AG09319 (cell line): ENCODE measurements at regions not wholly inside any gene's neighbourhood (a gene's known extent, or its start where the extent isn't known, plus 50 kb on each side); places are given as distances from the start of the nearest gene placed in this dataset.

ENCODE experiments used
- DNase-seq: peaks from one replicate; pipeline ENCODE4 v3.0.0-alpha.2; 2010; ENCODE audit warnings: low read depth; ENCODE audit errors: extremely low read depth
- CTCF ChIP-seq: IDR thresholded peaks from 2 replicates; pipeline ENCODE4 v1.5.1; 2011; ENCODE audit warnings: low read depth, mild to moderate bottlenecking, inconsistent platforms, low read length, moderate library complexity

DNA sequence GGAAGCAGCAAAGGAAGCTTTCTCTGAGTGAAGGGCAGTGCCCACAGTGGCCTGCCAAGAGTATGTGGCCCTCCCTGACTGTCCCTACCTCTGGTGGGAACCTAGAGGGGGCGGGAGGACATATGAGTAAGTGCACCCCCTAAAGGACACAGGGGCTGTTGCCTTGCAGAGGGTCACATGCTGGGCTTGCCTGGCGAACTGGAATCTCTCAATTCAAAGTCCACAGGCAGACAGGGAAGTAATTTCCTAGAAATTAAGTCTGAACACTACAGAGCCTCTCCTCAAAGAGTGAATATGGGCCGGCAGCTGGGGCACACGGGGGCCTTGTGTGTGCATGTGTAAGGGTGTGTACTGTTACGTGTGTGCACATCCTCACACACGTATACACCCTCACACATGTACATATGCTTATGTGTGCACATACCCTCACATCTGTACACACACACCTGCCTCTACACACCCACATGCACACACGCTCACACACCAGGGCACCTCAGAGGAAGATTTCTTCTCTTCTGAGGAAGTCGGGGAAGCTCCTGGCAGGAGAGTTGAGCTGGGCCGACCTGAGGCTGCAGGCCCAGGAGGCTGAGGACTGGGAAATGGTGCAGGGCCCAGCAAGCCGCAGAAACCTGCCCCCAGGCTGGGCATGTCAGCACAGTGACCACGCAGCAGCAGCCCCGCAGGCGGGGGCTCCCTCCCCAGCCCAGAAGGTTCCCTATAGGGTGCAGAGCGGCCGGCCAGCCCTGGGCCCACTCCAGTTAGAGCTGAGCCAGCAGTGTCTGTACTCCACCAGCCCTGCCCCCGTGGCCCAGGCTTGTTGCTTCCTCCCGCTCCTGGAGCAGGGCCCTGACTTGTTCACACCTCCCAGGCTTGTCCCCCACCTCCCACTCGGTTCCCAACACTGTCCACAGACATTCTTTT lies 77.4 kb upstream of the TAF1B start:
- no peak for TF ChIP-seq CTCF
- DNase-seq: no peak

- no peak for DNase-seq
- no peak for TF ChIP-seq CTCF
Measured at GRCh38 chr2:9767656-9768281, 75.5 kb upstream of the TAF1B start.

- no peak for TF ChIP-seq CTCF
- no peak for DNase-seq
Measured at GRCh38 chr2:9768388-9768787, 74.9 kb upstream of the TAF1B start.

- no peak for TF ChIP-seq CTCF
- DNase-seq: no peak
Measured at GRCh38 chr2:9769171-9770005, 73.9 kb upstream of the TAF1B start.

DNA sequence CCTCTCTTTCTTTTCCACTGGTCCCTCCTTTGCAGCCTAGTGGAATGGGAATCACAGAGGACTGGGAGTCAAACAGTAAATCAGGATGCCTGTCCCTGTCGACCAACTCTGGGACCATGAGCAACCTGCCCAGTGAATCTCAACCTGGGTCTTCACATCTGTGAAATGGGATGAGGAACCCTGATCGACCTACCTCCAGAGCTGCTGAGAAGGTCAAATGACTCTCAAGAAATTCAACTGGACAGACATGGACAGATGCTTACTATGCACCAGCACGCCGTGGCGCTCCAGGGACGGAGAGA lies 73.3 kb upstream of the TAF1B start:
- no peak for DNase-seq
- no peak for TF ChIP-seq CTCF

GRCh38 chr2:9770308-9771100 lies 72.8 kb upstream of the TAF1B start:
- peak; percentile 20 for DNase-seq
- peak; percentile 75 for TF ChIP-seq CTCF
